ENCODE measurements at regions not wholly inside any gene's neighbourhood (a gene's known extent, or its start where the extent isn't known, plus 50 kb on each side); places are given as distances from the start of the nearest gene placed in this dataset.

DNA sequence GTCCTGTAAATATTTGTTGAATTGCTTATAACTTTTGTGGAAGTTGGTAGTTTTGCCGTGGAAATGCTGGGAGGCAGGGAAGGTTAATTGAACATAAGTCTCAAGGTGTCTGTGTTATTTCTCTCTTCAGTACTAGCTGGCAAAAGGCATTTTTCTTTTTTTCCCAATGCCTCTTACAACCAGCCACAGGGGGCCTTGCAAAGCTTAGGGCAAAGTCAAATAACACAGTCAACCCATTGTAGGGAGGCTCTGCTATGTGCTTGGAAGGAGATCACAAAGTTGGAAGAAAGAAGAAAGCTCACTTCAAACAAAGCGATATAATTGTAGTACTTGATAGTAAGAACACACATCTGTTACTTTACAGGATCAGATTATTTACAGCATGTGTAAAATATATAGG lies 802.6 kb downstream of the PDHA2 start:
- TF ChIP-seq, protein P1, sequence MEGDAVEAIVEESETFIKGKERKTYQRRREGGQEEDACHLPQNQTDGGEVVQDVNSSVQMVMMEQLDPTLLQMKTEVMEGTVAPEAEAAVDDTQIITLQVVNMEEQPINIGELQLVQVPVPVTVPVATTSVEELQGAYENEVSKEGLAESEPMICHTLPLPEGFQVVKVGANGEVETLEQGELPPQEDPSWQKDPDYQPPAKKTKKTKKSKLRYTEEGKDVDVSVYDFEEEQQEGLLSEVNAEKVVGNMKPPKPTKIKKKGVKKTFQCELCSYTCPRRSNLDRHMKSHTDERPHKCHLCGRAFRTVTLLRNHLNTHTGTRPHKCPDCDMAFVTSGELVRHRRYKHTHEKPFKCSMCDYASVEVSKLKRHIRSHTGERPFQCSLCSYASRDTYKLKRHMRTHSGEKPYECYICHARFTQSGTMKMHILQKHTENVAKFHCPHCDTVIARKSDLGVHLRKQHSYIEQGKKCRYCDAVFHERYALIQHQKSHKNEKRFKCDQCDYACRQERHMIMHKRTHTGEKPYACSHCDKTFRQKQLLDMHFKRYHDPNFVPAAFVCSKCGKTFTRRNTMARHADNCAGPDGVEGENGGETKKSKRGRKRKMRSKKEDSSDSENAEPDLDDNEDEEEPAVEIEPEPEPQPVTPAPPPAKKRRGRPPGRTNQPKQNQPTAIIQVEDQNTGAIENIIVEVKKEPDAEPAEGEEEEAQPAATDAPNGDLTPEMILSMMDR (conservative IDR thresholded peaks at IDR 0.05; ENCODE audit: low read depth in 2 of 2): no peak
- TF ChIP-seq CREB1 (CRISPR knock-in tag; IDR thresholded peaks at IDR 0.05; ENCODE audit: low read depth): no peak
- TF ChIP-seq POLR2AphosphoS5 (IDR thresholded peaks at IDR 0.05; ENCODE audit: low read depth): no peak
- no peak for TF ChIP-seq STAT1 (IDR thresholded peaks at IDR 0.05; ENCODE audit: unreplicated experiment)
- no peak for TF ChIP-seq EZH2phosphoT487 (IDR thresholded peaks at IDR 0.05; ENCODE audit: unreplicated experiment)
- TF ChIP-seq, protein P2, sequence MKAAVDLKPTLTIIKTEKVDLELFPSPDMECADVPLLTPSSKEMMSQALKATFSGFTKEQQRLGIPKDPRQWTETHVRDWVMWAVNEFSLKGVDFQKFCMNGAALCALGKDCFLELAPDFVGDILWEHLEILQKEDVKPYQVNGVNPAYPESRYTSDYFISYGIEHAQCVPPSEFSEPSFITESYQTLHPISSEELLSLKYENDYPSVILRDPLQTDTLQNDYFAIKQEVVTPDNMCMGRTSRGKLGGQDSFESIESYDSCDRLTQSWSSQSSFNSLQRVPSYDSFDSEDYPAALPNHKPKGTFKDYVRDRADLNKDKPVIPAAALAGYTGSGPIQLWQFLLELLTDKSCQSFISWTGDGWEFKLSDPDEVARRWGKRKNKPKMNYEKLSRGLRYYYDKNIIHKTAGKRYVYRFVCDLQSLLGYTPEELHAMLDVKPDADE (IDR thresholded peaks at IDR 0.05): no peak
- TF ChIP-seq, protein P3, sequence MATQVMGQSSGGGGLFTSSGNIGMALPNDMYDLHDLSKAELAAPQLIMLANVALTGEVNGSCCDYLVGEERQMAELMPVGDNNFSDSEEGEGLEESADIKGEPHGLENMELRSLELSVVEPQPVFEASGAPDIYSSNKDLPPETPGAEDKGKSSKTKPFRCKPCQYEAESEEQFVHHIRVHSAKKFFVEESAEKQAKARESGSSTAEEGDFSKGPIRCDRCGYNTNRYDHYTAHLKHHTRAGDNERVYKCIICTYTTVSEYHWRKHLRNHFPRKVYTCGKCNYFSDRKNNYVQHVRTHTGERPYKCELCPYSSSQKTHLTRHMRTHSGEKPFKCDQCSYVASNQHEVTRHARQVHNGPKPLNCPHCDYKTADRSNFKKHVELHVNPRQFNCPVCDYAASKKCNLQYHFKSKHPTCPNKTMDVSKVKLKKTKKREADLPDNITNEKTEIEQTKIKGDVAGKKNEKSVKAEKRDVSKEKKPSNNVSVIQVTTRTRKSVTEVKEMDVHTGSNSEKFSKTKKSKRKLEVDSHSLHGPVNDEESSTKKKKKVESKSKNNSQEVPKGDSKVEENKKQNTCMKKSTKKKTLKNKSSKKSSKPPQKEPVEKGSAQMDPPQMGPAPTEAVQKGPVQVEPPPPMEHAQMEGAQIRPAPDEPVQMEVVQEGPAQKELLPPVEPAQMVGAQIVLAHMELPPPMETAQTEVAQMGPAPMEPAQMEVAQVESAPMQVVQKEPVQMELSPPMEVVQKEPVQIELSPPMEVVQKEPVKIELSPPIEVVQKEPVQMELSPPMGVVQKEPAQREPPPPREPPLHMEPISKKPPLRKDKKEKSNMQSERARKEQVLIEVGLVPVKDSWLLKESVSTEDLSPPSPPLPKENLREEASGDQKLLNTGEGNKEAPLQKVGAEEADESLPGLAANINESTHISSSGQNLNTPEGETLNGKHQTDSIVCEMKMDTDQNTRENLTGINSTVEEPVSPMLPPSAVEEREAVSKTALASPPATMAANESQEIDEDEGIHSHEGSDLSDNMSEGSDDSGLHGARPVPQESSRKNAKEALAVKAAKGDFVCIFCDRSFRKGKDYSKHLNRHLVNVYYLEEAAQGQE (IDR thresholded peaks at IDR 0.05; ENCODE audit: unreplicated experiment): no peak

Measured in GM23338 (cell line).